ENCODE measurements at regions not wholly inside any gene's neighbourhood (a gene's known extent, or its start where the extent isn't known, plus 50 kb on each side); places are given as distances from the start of the nearest gene placed in this dataset.

DNA sequence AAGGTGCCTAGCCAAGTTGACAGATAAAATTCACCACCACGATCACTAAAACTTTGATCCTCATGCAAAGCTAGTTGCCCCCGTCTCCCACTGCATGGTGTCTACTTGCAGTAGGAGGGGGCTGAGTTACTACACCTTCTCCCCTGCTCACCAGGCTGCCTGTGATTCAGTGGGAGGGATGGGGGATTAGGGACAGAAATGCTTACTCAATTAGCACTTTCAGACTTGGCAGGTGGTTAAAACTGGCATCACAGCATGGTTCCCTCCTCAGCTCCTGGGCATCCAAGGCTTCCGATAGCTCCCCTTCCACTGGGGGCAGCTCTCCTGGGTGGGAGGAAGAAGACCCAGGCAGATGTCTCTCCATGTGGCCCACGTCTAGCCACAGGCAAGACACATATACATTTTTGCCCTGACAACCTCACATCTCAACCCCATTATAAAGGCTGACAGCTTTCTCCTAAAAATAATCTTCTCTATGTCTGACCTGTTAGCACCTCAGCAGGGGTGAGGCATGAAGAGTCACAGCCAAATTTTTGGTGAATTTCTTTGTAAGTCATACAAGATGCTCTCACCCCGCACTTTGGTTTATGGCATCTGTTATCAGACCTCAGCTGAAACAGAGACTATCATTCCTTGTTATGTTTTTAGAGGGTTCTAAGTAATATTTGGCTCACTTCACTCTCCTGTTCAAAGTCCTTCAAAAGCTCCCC, 369.0 kb downstream of the SV2B start:
- no peaks in the 10 kb centered on the region for H3K4me1 ChIP-seq
- no peak overlapping the region for H3K4me3 ChIP-seq
- intact Hi-C loops (cut with DNase I; ENCODE audit: low total_unique reads) = no loop called here
- WGBS, 2 donors = 79 to 81% methylated on average over 4 to 5 of the region's 5 CpGs
- H3K9me3 ChIP-seq = no peaks in the 10 kb centered on the region
- no peaks in the 10 kb centered on the region for H3K36me3 ChIP-seq (ENCODE audit: low read depth, missing control alignments)
- no peak overlapping the region for H3K27ac ChIP-seq
- DNase-seq = no peak
- TF ChIP-seq, protein P1, sequence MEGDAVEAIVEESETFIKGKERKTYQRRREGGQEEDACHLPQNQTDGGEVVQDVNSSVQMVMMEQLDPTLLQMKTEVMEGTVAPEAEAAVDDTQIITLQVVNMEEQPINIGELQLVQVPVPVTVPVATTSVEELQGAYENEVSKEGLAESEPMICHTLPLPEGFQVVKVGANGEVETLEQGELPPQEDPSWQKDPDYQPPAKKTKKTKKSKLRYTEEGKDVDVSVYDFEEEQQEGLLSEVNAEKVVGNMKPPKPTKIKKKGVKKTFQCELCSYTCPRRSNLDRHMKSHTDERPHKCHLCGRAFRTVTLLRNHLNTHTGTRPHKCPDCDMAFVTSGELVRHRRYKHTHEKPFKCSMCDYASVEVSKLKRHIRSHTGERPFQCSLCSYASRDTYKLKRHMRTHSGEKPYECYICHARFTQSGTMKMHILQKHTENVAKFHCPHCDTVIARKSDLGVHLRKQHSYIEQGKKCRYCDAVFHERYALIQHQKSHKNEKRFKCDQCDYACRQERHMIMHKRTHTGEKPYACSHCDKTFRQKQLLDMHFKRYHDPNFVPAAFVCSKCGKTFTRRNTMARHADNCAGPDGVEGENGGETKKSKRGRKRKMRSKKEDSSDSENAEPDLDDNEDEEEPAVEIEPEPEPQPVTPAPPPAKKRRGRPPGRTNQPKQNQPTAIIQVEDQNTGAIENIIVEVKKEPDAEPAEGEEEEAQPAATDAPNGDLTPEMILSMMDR (IDR thresholded peaks at IDR 0.05) = no peak
- no peak for TF ChIP-seq POLR2A (IDR thresholded peaks at IDR 0.05)
- no peaks in the 10 kb centered on the region for H3K27me3 ChIP-seq

DNA sequence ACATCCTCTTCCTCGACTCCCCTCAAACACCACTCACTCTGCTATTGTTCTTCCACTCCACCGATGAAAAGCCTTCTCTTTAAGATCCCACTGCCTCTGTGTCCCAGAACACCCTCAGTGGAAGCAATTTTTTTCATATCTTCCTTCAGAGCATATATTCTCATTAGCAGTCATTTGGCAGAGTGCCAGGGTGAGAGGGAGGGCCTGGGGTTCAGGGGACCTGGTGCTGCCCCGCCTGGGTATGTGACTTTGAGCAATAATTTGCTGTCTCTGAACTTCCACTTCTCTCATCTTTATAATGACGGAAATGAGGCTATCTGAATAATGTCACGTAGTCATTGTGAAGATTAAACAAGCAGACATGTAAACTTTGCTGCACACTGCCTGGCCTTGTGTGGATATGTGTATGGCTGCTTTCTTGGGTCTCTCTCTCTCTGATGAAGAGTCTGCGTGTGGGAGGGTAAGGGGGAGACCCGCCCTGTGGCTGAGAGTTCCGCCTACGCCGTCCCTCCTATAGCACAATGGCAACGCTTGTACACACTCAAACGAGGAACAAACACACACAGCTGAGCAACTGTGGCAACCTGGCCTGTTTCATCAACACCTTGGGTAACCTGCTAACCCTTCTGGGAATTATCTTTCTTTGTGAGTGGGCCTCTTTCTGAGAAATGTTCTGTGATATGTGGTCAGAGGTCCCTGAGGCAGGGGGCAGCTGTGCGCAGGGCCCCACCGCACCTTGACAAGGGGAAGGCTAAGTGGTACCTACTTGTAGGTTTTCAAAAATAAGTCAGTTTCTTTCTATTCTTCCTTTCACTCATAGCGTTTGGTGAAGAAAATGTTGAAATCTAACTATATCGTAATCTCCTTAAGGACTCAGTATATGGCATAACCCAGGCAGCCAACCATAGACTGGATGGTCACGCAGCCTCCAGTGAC, 369.8 kb downstream of the SV2B start:
- no peak for DNase-seq
- WGBS, 2 donors = 60 to 63% methylated on average over 17 of the region's 17 CpGs
- H3K27ac ChIP-seq = no peak overlapping the region
- H3K4me3 ChIP-seq = no peak overlapping the region
- H3K9me3 ChIP-seq = no peaks in the 10 kb centered on the region
- H3K27me3 ChIP-seq = no peaks in the 10 kb centered on the region
- TF ChIP-seq POLR2A (IDR thresholded peaks at IDR 0.05) = no peak
- TF ChIP-seq, protein P1 (IDR thresholded peaks at IDR 0.05) = no peak
- H3K36me3 ChIP-seq (ENCODE audit: low read depth, missing control alignments) = no peaks in the 10 kb centered on the region
- no peaks in the 10 kb centered on the region for H3K4me1 ChIP-seq
- intact Hi-C loops (cut with DNase I; ENCODE audit: low total_unique reads) = no loop called here

DNA sequence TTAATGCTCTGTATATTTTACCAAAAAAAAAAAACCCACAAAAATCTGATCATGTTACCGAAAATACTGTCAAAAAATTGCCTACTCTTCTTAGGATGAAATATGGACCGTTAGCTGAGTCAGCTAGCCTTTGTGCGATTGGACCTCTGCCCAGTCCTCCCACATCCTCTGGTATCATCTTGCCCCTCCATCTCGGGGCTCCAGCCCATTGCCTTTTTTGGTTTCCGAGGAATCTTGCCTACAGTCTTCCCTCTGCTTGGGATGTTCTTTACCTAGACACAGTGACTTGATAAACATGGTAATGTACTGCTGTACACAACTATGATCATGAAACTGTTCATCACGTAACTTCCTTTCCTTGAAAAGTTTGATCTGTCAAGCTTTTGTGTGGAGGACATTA, 371.4 kb downstream of the SV2B start:
- Histone ChIP-seq H3K4me1 (no peaks in the 10 kb centered on the region), H3K4me3 (no peak overlapping the region), H3K9me3 (no peaks in the 10 kb centered on the region), H3K27ac (no peak overlapping the region), H3K36me3 (ENCODE audit: low read depth, missing control alignments) (no peaks in the 10 kb centered on the region), H3K27me3 (no peaks in the 10 kb centered on the region)
- intact Hi-C loops (cut with DNase I; ENCODE audit: low total_unique reads) = no loop called here
- no peak for DNase-seq
- TF ChIP-seq, protein P1 (IDR thresholded peaks at IDR 0.05) = no peak
- TF ChIP-seq POLR2A (IDR thresholded peaks at IDR 0.05) = no peak
- WGBS, 2 donors = 47 to 49% methylated on average over 6 of the region's 6 CpGs

DNA sequence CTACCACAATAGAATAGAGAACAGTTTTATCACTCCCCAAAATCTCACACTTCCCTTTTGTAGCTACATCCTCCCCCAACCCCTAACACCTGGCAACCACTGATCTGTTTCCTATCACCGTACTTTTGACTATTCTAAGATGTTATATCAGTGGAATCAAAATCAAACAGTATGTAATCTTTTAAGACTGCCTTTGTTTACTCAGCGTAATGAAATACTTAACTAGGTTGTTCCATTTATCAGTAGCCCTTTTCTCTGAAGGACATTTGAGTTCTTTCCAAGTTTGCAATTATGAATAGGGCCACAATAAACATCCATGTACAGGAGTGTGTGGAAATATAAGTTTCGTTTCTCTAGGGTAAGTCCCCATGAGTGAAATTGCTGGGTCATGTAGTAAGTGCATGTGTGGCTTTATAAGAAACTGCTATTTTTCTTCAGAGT, 372.3 kb downstream of the SV2B start:
- Histone ChIP-seq H3K4me1 (no peaks in the 10 kb centered on the region), H3K36me3 (ENCODE audit: low read depth, missing control alignments) (no peaks in the 10 kb centered on the region), H3K27ac (no peak overlapping the region), H3K9me3 (no peaks in the 10 kb centered on the region), H3K27me3 (no peaks in the 10 kb centered on the region), H3K4me3 (no peak overlapping the region)
- no peak for DNase-seq
- intact Hi-C loops (cut with DNase I; ENCODE audit: low total_unique reads) = no loop called here
- 48 to 56% methylated on average over 3 of the region's 3 CpGs for WGBS, 2 donors
- no peak for TF ChIP-seq POLR2A (IDR thresholded peaks at IDR 0.05)
- TF ChIP-seq, protein P1 (IDR thresholded peaks at IDR 0.05) = no peak

All from testis (tissue), 2 donors.